ENCODE measurements at regions not wholly inside any gene's neighbourhood (a gene's known extent, or its start where the extent isn't known, plus 50 kb on each side); places are given as distances from the start of the nearest gene placed in this dataset.
A peak's percentile ranks its signal among the peaks of the same experiment; 100 is the strongest.

- peak; percentile 7 to 9 for DNase-seq
Observed at GRCh38 chr2:138846216-138846821, 66.1 kb upstream of the NXPH2 start.

- no peak for DNase-seq
Observed at GRCh38 chr2:138842341-138842740, 62.2 kb upstream of the NXPH2 start.

DNA sequence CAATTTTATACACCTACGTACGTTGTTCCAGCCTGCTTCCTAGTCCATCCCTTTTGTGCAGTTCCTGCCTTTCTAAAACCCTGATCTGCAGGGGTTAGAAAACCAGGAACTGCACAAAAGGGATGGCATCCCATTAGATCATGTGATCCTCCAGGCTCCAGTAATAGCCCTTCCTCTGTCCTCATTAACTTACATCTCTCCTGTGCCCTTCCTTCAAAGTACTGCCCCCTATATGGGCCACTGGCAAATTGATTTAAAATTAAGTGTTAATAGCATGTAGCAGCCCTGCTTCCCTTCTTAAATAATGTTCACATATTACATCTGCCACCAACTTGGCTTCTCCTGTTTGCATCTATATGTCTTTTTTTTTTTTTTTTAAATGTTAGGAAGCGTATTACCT is 61.3 kb upstream of the NXPH2 start:
- DNase-seq = no peak

DNA sequence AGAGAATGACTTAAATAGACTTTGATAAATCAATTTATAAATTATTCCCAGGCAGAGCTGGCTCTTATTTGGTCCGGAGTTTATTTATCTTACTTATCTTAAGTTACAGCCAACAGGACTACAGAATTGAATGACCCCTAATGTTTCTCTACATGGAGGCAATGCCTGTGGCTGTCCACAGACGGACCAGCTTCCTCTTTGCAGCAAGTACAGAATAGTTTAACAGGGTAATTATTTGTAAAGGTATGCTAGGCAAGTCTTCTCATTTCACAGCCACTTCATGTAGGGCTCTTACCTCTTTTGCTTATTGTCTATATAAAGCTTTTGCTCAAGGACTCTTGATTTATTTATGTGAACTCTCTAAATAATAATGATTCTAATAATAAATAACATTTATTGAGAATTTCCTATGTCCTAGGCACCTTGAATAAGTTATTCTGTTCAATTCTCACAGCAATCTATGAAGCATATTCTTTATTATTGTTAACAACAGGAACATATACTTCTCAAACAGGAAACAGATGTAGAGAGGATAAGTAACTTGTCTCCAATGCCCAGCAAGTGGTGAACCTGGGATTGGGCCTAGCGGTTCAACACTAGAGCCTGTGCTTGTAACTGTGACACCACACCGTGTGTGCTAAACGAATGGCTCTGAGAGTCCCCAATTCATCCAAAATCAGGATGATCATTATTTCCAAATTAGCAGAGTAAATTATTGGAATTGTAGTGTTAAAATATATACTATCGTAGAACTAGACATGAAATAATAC is 58.8 kb upstream of the NXPH2 start:
- no peak for DNase-seq

DNA sequence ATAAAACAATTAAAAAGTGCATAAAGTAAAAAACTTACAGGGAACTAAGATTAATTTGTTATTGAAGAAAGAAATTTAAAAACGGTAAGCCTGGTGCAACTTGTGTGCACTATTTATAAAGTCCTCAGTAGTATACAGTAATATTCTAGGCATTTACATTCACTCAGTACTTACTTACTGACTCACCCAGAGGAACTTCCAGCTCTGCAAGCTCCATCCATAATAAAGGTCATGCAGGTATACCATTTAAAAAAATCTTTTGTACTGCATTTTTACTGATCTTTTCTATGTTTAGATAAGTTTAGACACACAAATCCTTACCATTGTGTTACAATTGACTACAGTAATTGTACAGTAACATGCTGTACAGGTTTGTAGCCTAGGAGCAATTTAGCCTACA is 51.5 kb upstream of the NXPH2 start:
- DNase-seq = no peak

DNA sequence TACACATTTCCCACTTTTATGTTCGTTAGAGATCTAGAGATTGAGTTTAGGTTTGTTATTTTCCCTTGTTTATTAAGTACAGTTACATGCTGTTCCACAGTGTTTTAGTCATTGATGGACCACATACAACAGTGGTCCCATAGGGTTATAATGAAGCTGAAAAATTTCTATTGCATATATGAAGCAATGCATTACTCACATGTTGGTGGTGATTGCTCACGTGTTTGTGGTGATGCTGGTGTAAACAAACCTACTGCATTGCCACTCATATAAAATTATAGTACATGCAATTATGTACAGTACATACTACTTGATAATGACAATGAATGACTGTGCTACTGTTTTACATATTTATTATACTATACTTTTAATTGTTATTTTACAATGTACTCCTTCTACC is 51.0 kb upstream of the NXPH2 start:
- DNase-seq = no peak

DNA sequence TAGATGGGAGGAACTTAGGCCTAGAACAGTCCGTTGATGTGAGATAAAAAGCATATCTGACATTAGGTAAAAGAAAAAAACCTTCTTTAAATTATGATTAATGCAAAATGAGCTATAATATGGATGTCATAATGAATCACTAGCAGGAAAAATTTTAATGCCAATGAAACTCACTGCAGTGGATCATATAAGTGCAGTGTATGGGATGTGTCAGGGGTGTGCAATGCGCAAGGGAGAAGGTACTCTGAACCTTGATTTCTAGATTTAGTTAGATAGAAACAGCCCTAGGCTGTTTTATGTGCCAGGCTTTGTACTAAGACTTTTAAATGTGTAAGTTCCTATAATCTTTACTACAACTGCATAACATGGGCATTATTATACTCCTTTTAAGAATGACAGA is 50.4 kb upstream of the NXPH2 start:
- DNase-seq = no peak
